Endothelial cell of umbilical vein (primary cell): ENCODE measurements at regions not wholly inside any gene's neighbourhood (a gene's known extent, or its start where the extent isn't known, plus 50 kb on each side); places are given as distances from the start of the nearest gene placed in this dataset.

Source experiments
- BruUV-seq: library from RNA; stranded (reverse); fragments of 400-500 nt; replicated peaks from 2 replicates; lab custom pipeline; 2021; lab: Mats Ljungman, UMichigan
- CTCF ChIA-PET: fragments of 300-600, 350-600 bp; sonication (Branson Sonifier 250); formaldehyde crosslinking; loops from one replicate; lab custom pipeline; 2021; ENCODE audit warnings: antibody characterized with exemption, inconsistent platforms; lab: Charles Lee
- POLR2A ChIA-PET: fragments of 300-600, 350-600 bp; sonication (Branson Sonifier 250); formaldehyde crosslinking; loops from one replicate; lab custom pipeline; 2021; ENCODE audit warnings: antibody characterized with exemption, inconsistent platforms; lab: Charles Lee
- DNase-seq: peaks from one replicate; pipeline ENCODE4 v3.0.0-alpha.2; 2011; ENCODE audit warnings: low read depth, low spot score
- FAIRE-seq: peaks from 2 replicates; lab custom pipeline; 2011; peaks lifted over from hg19 to GRCh38; lab: Jason Lieb, UNC
- H2AFZ ChIP-seq: 2 replicates; pipeline ENCODE4 v1.6.0; 2012; ENCODE audit warnings: low read depth, low read length, control low read depth, inconsistent platforms
- H3K27ac ChIP-seq: 2 replicates; pipeline ENCODE4 v1.5.1; 2011; ENCODE audit warnings: low read depth, mild to moderate bottlenecking, control low read depth, low read length, moderate library complexity; ENCODE audit not compliant: insufficient read depth
- H3K27me3 ChIP-seq, 2 experiments: 2 replicates each; pipeline versions ENCODE4 v1.6.0 to v1.6.1; 2011; ENCODE audit warnings: low read length in 2 of 2, mixed read lengths in 1 of 2; ENCODE audit not compliant: control insufficient read depth in 2 of 2, insufficient read depth in 2 of 2
- H3K36me3 ChIP-seq, 2 experiments: 2 replicates in 1 of 2; 3 replicates in 1 of 2; pipeline ENCODE4 v1.5.1; 2011; ENCODE audit warnings: low read length in 2 of 2, mild to moderate bottlenecking in 1 of 2, moderate library complexity in 1 of 2; ENCODE audit not compliant: control insufficient read depth in 2 of 2, insufficient read depth in 2 of 2; ENCODE audit errors: extremely low read depth in 1 of 2
- H3K4me1 ChIP-seq: 3 replicates; pipeline ENCODE4 v1.5.1; 2011; ENCODE audit warnings: mild to moderate bottlenecking, low read length; ENCODE audit not compliant: control insufficient read depth, insufficient read depth; ENCODE audit errors: extremely low read depth
- H3K4me2 ChIP-seq: 2 replicates; pipeline ENCODE4 v1.6.1; 2011; ENCODE audit warnings: low read length, control low read depth, mixed read lengths; ENCODE audit not compliant: insufficient read depth
- H3K4me3 ChIP-seq, 3 experiments: fragments of 200-600 bp in 1 of 3; sonication (generic), shearing (Covaris generic) in 1 of 3; replicated peaks in 1 of 3; 2 replicates each; pipeline ENCODE4 v1.5.1; 2011 to 2016; ENCODE audit warnings: control low read depth in 3 of 3, low read length in 3 of 3, mild to moderate bottlenecking in 2 of 3, inconsistent platforms in 1 of 3, low read depth in 1 of 3, moderate library complexity in 1 of 3; ENCODE audit not compliant: insufficient read depth in 1 of 3
- H3K79me2 ChIP-seq: 2 replicates; pipeline ENCODE4 v1.6.0; 2012; ENCODE audit warnings: low read length, inconsistent platforms; ENCODE audit not compliant: control insufficient read depth, insufficient read depth
- H3K9ac ChIP-seq: replicated peaks from 2 replicates; pipeline ENCODE3; 2011; ENCODE audit warnings: low read length, control low read depth; ENCODE audit not compliant: insufficient read depth; ENCODE audit errors: extremely low read depth
- H3K9me1 ChIP-seq: replicated peaks from 3 replicates; pipeline ENCODE4 v1.6.0; 2011; ENCODE audit warnings: mild to moderate bottlenecking, low read length; ENCODE audit not compliant: control insufficient read depth, insufficient read depth; ENCODE audit errors: extremely low read depth
- H3K9me3 ChIP-seq: replicated peaks from 2 replicates; pipeline ENCODE4 v1.5.1; 2012; ENCODE audit warnings: low read length, inconsistent platforms; ENCODE audit not compliant: control insufficient read depth, insufficient read depth
- H4K20me1 ChIP-seq: replicated peaks from 2 replicates; pipeline ENCODE3; 2011; ENCODE audit warnings: mild to moderate bottlenecking, low read length; ENCODE audit not compliant: control insufficient read depth, insufficient read depth; ENCODE audit errors: extremely low read depth
- EZH2 ChIP-seq: IDR thresholded peaks from 2 replicates; pipeline ENCODE4 v1.6.1; 2012; ENCODE audit warnings: borderline replicate concordance, low read depth, mild to moderate bottlenecking, moderate library complexity, low read length, inconsistent platforms; ENCODE audit not compliant: severe bottlenecking
- FOS ChIP-seq: IDR thresholded peaks from 2 replicates; pipeline ENCODE4 v1.6.1; 2011; ENCODE audit warnings: mild to moderate bottlenecking, low read length, moderate library complexity, borderline replicate concordance; ENCODE audit not compliant: insufficient read depth
- GATA2 ChIP-seq: IDR thresholded peaks from 2 replicates; pipeline ENCODE4 v1.7.0; 2011; ENCODE audit warnings: low read depth, mild to moderate bottlenecking, moderate library complexity, mixed read lengths, low read length; ENCODE audit not compliant: insufficient read length, insufficient read depth
- JUN ChIP-seq: IDR thresholded peaks from 2 replicates; pipeline ENCODE4 v1.6.1; 2011; ENCODE audit warnings: borderline replicate concordance, low read depth; ENCODE audit not compliant: insufficient read length, insufficient read depth
- MYC ChIP-seq: IDR thresholded peaks from one replicate; pipeline ENCODE4 v1.6.1; 2011; ENCODE audit warnings: mild to moderate bottlenecking, low read depth, low read length
- POLR2A ChIP-seq: IDR thresholded peaks from 2 replicates; pipeline ENCODE4 v1.6.1; 2012; ENCODE audit warnings: low read depth, mild to moderate bottlenecking, control low read depth, low read length
- POLR2AphosphoS5 ChIP-seq: IDR thresholded peaks from 2 replicates; pipeline ENCODE4 v1.6.1; 2012; ENCODE audit warnings: low read depth, mild to moderate bottlenecking, control low read depth, low read length, moderate library complexity; ENCODE audit not compliant: insufficient read depth
- dilution Hi-C: fragments of 300-500 bp; cut with MboI; formaldehyde crosslinking; loops from one replicate; pipeline ENCODE4 v1.15.0; 2019; ENCODE audit warnings: low sequenced_read_pairs; ENCODE audit not compliant: extremely low pct_ligation_motif_present
- intact Hi-C: fragments of 100-400 bp; cut with micrococcal nuclease; formaldehyde crosslinking; loops from one replicate; pipeline ENCODE4 v1.10.0; 2022
- TF ChIP-seq, protein P1 (sequence below): IDR thresholded peaks from 2 replicates; pipeline ENCODE4 v1.6.1; 2011; ENCODE audit not compliant: insufficient read depth, insufficient read length
- TF ChIP-seq, protein P2 (sequence below), 2 donors: IDR thresholded peaks; 1 replicate in 1 of 2; 2 replicates in 1 of 2; pipeline ENCODE4 v1.5.1; 2011; ENCODE audit warnings: low read length in 2 of 2, mild to moderate bottlenecking in 2 of 2, moderate library complexity in 2 of 2, control low read depth in 1 of 2, inconsistent platforms in 1 of 2, low read depth in 1 of 2; ENCODE audit not compliant: insufficient read depth in 1 of 2; ENCODE audit errors: extremely low read depth in 1 of 2

DNA sequence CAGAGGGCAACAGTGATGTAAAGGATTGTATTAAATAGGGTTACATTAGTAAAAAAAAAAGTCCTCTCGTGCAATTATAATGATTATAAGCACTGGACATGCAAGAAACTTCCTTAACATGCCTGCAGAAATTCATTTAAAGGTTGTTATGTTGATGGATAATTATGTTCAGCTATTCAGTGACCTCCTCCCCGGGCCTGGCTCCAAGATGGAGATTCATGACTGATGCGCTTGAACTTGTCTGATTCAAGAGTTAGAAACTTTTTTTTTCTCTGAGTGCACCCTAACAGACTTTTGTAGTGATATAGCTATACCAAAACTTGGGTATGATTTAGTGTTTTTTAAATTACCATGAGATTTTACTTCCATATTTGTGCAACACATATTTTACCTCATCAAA lies 1170.0 kb upstream of the CITED2 start:
- no TSS peak for BruUV-seq
- no peaks in the 10 kb centered on the region for H4K20me1 ChIP-seq
- FAIRE-seq = no peak

DNA sequence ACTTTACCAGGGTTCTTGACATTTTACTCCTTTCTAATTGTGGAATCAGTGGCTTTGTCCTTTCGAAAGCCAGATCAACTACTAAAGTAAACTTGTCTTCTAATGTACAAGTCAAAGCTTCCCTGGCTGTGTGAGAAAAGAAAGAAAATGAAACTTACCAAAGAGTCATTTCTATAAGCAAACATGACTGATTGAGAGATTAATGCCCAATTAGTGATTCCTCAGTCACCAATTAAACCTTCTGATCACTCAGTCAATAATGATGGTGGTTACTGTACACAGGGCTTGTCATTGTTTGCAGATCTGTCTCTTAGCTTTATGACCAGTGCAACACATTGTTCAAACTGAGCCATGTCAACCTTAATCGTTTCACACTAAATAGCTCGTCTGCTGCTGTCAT lies 1168.4 kb upstream of the CITED2 start:
- intact Hi-C loops = no loop called here
- H3K9me1 ChIP-seq = no peaks in the 10 kb centered on the region
- BruUV-seq = no TSS peak
- peaks cover 2% of the 10 kb centered on the region for H3K4me1 ChIP-seq
- CTCF ChIA-PET = no interaction called here
- POLR2A ChIA-PET = no interaction called here
- dilution Hi-C loops = no loop called here
- H3K27ac ChIP-seq = no peak overlapping the region
- H3K4me2 ChIP-seq = no peak overlapping the region
- DNase-seq (no peak), FAIRE-seq (no peak)
- H3K27me3 ChIP-seq = no peaks in the 10 kb centered on the region
- H3K4me3 ChIP-seq = no peak overlapping the region
- H3K36me3 ChIP-seq = no peaks in the 10 kb centered on the region
- no peaks in the 10 kb centered on the region for H3K9me3 ChIP-seq
- TF ChIP-seq FOS = no peak
- TF ChIP-seq JUN = no peak
- TF ChIP-seq, protein P1, sequence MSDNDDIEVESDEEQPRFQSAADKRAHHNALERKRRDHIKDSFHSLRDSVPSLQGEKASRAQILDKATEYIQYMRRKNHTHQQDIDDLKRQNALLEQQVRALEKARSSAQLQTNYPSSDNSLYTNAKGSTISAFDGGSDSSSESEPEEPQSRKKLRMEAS = no peak
- TF ChIP-seq GATA2 = no peak
- TF ChIP-seq EZH2 = no peak
- TF ChIP-seq, protein P2, sequence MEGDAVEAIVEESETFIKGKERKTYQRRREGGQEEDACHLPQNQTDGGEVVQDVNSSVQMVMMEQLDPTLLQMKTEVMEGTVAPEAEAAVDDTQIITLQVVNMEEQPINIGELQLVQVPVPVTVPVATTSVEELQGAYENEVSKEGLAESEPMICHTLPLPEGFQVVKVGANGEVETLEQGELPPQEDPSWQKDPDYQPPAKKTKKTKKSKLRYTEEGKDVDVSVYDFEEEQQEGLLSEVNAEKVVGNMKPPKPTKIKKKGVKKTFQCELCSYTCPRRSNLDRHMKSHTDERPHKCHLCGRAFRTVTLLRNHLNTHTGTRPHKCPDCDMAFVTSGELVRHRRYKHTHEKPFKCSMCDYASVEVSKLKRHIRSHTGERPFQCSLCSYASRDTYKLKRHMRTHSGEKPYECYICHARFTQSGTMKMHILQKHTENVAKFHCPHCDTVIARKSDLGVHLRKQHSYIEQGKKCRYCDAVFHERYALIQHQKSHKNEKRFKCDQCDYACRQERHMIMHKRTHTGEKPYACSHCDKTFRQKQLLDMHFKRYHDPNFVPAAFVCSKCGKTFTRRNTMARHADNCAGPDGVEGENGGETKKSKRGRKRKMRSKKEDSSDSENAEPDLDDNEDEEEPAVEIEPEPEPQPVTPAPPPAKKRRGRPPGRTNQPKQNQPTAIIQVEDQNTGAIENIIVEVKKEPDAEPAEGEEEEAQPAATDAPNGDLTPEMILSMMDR (IDR thresholded peaks at IDR 0.05; ENCODE audit: extremely low read depth in 1 of 2, insufficient read depth in 1 of 2, low read depth in 1 of 2, low read length in 2 of 2) = no peak
- no peak for TF ChIP-seq POLR2A
- no peak for TF ChIP-seq MYC
- TF ChIP-seq POLR2AphosphoS5 = no peak
- H3K9ac ChIP-seq = no peak overlapping the region
- no peak overlapping the region for H2AFZ ChIP-seq
- H4K20me1 ChIP-seq = no peaks in the 10 kb centered on the region
- no peaks in the 10 kb centered on the region for H3K79me2 ChIP-seq

More for the DNA sequence above, 1170.0 kb upstream of the CITED2 start:
- Histone ChIP-seq H3K27ac (no peak overlapping the region), H3K79me2 (no peaks in the 10 kb centered on the region), H3K27me3 (no peaks in the 10 kb centered on the region), H3K9me3 (no peaks in the 10 kb centered on the region), H3K4me3 (no peak overlapping the region), H3K4me1 (no peaks in the 10 kb centered on the region), H3K36me3 (no peaks in the 10 kb centered on the region), H3K9ac (no peak overlapping the region), H3K9me1 (no peaks in the 10 kb centered on the region), H2AFZ (no peak overlapping the region), H3K4me2 (no peak overlapping the region)
- dilution Hi-C loops (no loop called here), intact Hi-C loops (no loop called here)
- no peak for DNase-seq
- TF ChIP-seq FOS (no peak), EZH2 (no peak)
- POLR2A ChIA-PET = no interaction called here
- CTCF ChIA-PET = interaction anchor here (1.5 kb wide), 1 partner anchor 18 kb away, joined by 3 read pairs; no protein-coding TSS in a partner anchor
